ENCODE measurements at regions not wholly inside any gene's neighbourhood (a gene's known extent, or its start where the extent isn't known, plus 50 kb on each side); places are given as distances from the start of the nearest gene placed in this dataset.

DNA sequence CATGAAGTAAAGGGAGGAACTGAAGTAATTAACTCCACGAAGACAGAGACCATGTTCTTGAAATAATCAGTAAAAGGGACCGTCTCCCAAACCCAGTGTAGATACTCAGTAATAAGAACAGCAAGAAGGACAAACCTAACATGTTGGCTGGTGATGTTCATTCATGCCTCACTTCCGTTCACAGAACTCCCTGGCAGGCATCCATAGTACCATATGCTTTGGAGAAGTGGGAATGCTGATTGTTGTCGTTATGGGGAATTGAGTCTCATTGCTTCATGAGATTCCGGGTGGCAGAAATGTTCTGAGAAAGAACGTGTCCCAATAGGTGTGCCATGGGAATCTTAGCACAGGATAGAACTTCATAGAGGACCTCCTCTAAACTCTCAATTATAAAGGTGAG is 452.3 kb downstream of the ZSWIM6 start:
- Histone ChIP-seq H3K4me3 (ENCODE audit: low read depth in 1 of 3, low read length in 3 of 3) (no peak overlapping the region), H3K27ac (ENCODE audit: low read depth in 1 of 2, low read length in 2 of 2) (no peak overlapping the region), H3K4me1 (ENCODE audit: control insufficient read depth in 4 of 4, insufficient read depth in 4 of 4, low read length in 3 of 4) (peaks cover 0 to 4% (median 1%) of the 10 kb centered on the region in 4 donors), H3K9me3 (ENCODE audit: control insufficient read depth in 4 of 4, low read length in 3 of 4) (no peaks in the 10 kb centered on the region), H3K27me3 (ENCODE audit: control insufficient read depth in 4 of 4, insufficient read depth in 4 of 4, low read length in 3 of 4) (no peaks in the 10 kb centered on the region), H3K9ac (ENCODE audit: low read depth in 1 of 2, low read length in 2 of 2) (no peak overlapping the region), H3K36me3 (ENCODE audit: control insufficient read depth in 4 of 4, insufficient read depth in 3 of 4, low read depth in 1 of 4, low read length in 3 of 4) (no peaks in the 10 kb centered on the region)
- no peak for DNase-seq (ENCODE audit: low spot score)
- 81% methylated on average over 6 of the region's 6 CpGs for WGBS
- TF ChIP-seq YY1 (IDR thresholded peaks at IDR 0.05) = no peak
- no peak for TF ChIP-seq RAD21 (IDR thresholded peaks at IDR 0.05)
- TF ChIP-seq TAF1 (conservative IDR thresholded peaks at IDR 0.05) = no peak
- TF ChIP-seq, protein P1, sequence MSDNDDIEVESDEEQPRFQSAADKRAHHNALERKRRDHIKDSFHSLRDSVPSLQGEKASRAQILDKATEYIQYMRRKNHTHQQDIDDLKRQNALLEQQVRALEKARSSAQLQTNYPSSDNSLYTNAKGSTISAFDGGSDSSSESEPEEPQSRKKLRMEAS (IDR thresholded peaks at IDR 0.05) = no peak
- TF ChIP-seq, protein P2, sequence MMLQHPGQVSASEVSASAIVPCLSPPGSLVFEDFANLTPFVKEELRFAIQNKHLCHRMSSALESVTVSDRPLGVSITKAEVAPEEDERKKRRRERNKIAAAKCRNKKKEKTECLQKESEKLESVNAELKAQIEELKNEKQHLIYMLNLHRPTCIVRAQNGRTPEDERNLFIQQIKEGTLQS (IDR thresholded peaks at IDR 0.05) = no peak
- no peak for TF ChIP-seq JUND (IDR thresholded peaks at IDR 0.05)
- TF ChIP-seq FOXA1 (IDR thresholded peaks at IDR 0.05) = no peak
- TF ChIP-seq FOXA2 (IDR thresholded peaks at IDR 0.05) = no peak
- TF ChIP-seq, protein P3, sequence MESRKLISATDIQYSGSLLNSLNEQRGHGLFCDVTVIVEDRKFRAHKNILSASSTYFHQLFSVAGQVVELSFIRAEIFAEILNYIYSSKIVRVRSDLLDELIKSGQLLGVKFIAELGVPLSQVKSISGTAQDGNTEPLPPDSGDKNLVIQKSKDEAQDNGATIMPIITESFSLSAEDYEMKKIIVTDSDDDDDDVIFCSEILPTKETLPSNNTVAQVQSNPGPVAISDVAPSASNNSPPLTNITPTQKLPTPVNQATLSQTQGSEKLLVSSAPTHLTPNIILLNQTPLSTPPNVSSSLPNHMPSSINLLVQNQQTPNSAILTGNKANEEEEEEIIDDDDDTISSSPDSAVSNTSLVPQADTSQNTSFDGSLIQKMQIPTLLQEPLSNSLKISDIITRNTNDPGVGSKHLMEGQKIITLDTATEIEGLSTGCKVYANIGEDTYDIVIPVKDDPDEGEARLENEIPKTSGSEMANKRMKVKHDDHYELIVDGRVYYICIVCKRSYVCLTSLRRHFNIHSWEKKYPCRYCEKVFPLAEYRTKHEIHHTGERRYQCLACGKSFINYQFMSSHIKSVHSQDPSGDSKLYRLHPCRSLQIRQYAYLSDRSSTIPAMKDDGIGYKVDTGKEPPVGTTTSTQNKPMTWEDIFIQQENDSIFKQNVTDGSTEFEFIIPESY (IDR thresholded peaks at IDR 0.05) = no peak
- TF ChIP-seq, protein P4, sequence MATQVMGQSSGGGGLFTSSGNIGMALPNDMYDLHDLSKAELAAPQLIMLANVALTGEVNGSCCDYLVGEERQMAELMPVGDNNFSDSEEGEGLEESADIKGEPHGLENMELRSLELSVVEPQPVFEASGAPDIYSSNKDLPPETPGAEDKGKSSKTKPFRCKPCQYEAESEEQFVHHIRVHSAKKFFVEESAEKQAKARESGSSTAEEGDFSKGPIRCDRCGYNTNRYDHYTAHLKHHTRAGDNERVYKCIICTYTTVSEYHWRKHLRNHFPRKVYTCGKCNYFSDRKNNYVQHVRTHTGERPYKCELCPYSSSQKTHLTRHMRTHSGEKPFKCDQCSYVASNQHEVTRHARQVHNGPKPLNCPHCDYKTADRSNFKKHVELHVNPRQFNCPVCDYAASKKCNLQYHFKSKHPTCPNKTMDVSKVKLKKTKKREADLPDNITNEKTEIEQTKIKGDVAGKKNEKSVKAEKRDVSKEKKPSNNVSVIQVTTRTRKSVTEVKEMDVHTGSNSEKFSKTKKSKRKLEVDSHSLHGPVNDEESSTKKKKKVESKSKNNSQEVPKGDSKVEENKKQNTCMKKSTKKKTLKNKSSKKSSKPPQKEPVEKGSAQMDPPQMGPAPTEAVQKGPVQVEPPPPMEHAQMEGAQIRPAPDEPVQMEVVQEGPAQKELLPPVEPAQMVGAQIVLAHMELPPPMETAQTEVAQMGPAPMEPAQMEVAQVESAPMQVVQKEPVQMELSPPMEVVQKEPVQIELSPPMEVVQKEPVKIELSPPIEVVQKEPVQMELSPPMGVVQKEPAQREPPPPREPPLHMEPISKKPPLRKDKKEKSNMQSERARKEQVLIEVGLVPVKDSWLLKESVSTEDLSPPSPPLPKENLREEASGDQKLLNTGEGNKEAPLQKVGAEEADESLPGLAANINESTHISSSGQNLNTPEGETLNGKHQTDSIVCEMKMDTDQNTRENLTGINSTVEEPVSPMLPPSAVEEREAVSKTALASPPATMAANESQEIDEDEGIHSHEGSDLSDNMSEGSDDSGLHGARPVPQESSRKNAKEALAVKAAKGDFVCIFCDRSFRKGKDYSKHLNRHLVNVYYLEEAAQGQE (IDR thresholded peaks at IDR 0.05) = no peak
- no peak for TF ChIP-seq RXRA (IDR thresholded peaks at IDR 0.05)
- no peak for TF ChIP-seq HNF4G (IDR thresholded peaks at IDR 0.05)
- TF ChIP-seq NR2F2 (IDR thresholded peaks at IDR 0.05) = no peak

DNA sequence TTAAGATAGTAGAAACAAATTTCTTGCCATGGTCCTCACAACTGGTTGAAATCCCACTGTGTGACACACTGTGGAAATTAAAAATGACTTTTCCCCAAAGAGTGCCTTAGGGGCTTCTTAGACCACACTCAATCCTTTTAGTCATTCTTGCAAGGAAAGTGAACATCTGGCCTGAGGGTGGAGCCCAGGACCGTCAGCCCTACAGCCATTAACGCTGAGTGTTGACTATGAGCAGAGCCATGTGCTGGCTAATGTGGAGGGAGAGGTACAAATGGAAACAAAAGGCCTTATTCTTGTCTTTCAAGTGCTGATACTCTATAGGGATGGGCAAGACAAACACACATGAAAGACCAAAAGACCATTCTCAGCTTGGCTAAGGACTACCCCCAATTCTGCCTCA is 456.5 kb downstream of the ZSWIM6 start:
- no peak overlapping the region for H3K27ac ChIP-seq (ENCODE audit: low read depth in 1 of 2, low read length in 2 of 2)
- H3K4me1 ChIP-seq (ENCODE audit: control insufficient read depth in 4 of 4, insufficient read depth in 4 of 4, low read length in 3 of 4) = no peaks in the 10 kb centered on the region
- no peak overlapping the region for H3K9ac ChIP-seq (ENCODE audit: low read depth in 1 of 2, low read length in 2 of 2)
- no peaks in the 10 kb centered on the region for H3K36me3 ChIP-seq (ENCODE audit: control insufficient read depth in 4 of 4, insufficient read depth in 3 of 4, low read depth in 1 of 4, low read length in 3 of 4)
- DNase-seq (ENCODE audit: low spot score) = no peak
- H3K4me3 ChIP-seq (ENCODE audit: low read depth in 1 of 3, low read length in 3 of 3) = no peak overlapping the region
- 84% methylated on average over 2 of the region's 2 CpGs for WGBS
- H3K9me3 ChIP-seq (ENCODE audit: control insufficient read depth in 4 of 4, low read length in 3 of 4) = no peaks in the 10 kb centered on the region
- TF ChIP-seq, protein P1 (IDR thresholded peaks at IDR 0.05) = no peak
- TF ChIP-seq, protein P5, sequence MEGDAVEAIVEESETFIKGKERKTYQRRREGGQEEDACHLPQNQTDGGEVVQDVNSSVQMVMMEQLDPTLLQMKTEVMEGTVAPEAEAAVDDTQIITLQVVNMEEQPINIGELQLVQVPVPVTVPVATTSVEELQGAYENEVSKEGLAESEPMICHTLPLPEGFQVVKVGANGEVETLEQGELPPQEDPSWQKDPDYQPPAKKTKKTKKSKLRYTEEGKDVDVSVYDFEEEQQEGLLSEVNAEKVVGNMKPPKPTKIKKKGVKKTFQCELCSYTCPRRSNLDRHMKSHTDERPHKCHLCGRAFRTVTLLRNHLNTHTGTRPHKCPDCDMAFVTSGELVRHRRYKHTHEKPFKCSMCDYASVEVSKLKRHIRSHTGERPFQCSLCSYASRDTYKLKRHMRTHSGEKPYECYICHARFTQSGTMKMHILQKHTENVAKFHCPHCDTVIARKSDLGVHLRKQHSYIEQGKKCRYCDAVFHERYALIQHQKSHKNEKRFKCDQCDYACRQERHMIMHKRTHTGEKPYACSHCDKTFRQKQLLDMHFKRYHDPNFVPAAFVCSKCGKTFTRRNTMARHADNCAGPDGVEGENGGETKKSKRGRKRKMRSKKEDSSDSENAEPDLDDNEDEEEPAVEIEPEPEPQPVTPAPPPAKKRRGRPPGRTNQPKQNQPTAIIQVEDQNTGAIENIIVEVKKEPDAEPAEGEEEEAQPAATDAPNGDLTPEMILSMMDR (IDR thresholded peaks at IDR 0.05; ENCODE audit: low read depth, low read length, missing input control) = no peak
- TF ChIP-seq, protein P3 (IDR thresholded peaks at IDR 0.05) = no peak
- TF ChIP-seq SP1 (IDR thresholded peaks at IDR 0.05) = no peak
- TF ChIP-seq GABPA (IDR thresholded peaks at IDR 0.05 in 1 of 2, conservative IDR thresholded peaks at IDR 0.05 in 1 of 2) = no peak
- no peak for TF ChIP-seq FOXA1 (IDR thresholded peaks at IDR 0.05)
- no peak for TF ChIP-seq HNF4G (IDR thresholded peaks at IDR 0.05)
- TF ChIP-seq JUND (IDR thresholded peaks at IDR 0.05) = no peak
- TF ChIP-seq YY1 (IDR thresholded peaks at IDR 0.05) = no peak
- TF ChIP-seq NR2F2 (IDR thresholded peaks at IDR 0.05) = no peak
- TF ChIP-seq EGR1 (IDR thresholded peaks at IDR 0.05; ENCODE audit: low read depth in 2 of 2) = no peak
- TF ChIP-seq, protein P4 (IDR thresholded peaks at IDR 0.05) = no peak
- no peak for TF ChIP-seq FOXA2 (IDR thresholded peaks at IDR 0.05)
- TF ChIP-seq TAF1 (conservative IDR thresholded peaks at IDR 0.05) = no peak
- TF ChIP-seq RAD21 (IDR thresholded peaks at IDR 0.05) = no peak
- H3K27me3 ChIP-seq (ENCODE audit: control insufficient read depth in 4 of 4, insufficient read depth in 4 of 4, low read length in 3 of 4) = no peaks in the 10 kb centered on the region
